GM12892 (cell line): ENCODE measurements at regions not wholly inside any gene's neighbourhood (a gene's known extent, or its start where the extent isn't known, plus 50 kb on each side); places are given as distances from the start of the nearest gene placed in this dataset.

Source experiments
- POLR2A ChIP-seq: IDR thresholded peaks from 2 replicates; pipeline ENCODE4 v1.6.1; 2011; ENCODE audit warnings: low read depth, low read length, control low read depth
- TAF1 ChIP-seq: IDR thresholded peaks from 2 replicates; pipeline ENCODE4 v1.6.1; 2011; ENCODE audit warnings: low read depth, mild to moderate bottlenecking, control low read depth, low read length, borderline replicate concordance

DNA sequence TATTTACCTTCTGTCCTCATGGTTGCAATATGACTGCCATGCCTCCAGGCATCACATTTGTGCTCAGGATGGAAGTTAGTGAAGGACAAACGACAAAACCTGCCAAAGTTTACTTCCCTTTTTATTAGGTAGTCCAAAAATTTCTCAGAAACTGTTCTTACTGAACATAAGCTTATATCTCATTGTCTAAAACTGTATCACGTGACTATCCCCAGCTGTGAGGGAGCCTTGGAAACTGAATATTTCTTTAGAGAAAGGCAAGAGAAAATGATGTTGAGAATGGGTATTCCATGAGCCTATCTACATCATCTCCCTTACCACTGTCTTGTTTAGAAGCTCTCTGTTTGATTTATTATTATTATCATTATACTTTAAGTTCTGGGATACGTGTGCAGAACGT is 169.1 kb upstream of the ADRA1D start:
- no peak for TF ChIP-seq POLR2A
- TF ChIP-seq TAF1 = no peak
